ENCODE measurements at regions not wholly inside any gene's neighbourhood (a gene's known extent, or its start where the extent isn't known, plus 50 kb on each side); places are given as distances from the start of the nearest gene placed in this dataset.

DNA sequence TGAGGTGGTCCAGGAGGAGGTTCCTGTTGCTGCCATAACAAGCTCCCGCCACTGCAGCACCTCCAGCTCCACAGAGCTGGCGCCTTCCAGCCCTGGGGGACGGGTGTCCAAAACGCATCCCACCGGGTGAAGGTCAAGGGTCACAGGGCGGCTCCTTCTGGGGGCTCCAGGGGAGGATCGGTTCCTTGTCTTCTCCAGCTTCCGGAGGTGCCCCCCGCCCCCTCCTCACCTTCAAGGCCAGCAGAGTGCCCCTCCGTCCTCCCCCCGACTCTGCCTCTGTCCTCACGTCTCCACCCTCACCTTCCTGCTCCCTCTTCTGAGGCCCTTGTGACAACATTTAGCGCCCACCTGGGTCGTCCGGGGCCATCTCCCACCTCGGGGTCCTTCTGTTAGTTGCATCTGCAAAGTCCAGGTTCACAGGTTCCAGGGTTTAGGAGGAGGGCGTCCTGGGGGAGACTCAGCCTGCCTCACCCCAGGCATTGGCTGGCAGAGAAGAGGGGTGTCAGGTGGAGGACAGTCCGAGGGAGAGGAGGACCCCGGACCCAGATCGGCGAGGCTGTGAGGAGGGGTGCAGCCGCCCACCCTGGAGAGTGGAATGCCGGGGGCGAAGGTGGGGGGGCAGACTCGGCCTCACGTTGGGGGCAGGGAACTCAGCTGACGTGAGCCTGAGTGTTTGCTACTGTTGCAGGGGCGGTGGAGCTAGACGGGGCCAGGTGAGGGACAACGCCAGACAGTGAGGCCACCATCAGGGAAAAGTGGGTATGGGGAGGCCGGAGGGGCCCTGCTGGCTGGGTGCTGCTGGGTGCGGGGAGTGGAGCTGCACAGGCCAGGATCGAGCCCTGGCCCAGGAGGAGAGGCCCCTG is 205.5 kb upstream of the C14orf180 start:
- no peak for DNase-seq

DNA sequence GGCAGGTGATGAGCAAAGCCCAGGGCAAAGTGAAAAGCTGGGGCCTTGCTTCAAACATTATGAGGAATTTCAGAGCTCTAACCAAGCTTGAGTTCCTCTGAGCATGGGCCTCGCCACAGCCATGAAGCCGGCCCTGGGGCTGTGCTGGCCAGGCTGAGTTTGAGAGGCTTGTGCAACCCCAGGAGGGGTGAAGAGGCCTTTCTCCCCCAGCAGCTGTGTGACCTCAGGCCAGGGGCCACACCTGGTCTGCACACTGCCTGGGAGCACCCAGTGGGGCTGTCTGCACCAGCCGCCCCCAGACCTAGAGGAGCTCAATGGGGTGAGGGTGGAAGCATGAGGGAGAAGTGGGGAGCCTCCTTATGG is 204.9 kb upstream of the C14orf180 start:
- no peak for DNase-seq

DNA sequence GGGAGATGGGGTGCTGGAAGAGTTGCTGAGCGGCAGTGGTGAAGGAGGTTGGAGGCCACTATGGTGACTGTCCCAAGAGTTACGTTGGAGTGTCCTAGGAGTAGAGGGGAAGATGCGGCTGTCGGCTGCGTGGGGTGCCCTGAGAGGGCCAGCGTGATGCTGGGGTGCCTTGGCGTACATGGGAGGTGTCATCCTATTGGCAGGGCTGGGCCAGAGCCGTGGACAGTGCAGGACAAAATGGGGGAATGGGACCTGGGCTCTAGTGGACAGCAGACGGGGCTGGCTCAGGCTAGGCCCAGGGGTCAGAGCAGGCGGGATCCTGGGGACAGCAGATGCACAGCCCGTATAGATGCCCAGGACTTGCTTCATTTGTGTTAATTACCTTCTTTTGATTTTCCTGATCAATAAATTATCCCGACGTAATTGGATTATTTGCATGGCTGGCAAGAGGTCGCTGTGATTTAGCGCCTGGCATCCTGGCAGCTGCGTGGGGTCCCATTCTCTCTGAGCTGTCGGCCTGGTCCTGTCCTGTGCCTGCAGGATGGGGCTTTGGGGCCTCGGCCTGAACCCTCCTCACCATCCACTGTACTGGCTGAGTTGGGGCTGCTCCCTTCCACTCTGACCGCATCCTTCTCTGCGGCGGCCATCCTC is 203.9 kb upstream of the C14orf180 start:
- no peak for DNase-seq

DNA sequence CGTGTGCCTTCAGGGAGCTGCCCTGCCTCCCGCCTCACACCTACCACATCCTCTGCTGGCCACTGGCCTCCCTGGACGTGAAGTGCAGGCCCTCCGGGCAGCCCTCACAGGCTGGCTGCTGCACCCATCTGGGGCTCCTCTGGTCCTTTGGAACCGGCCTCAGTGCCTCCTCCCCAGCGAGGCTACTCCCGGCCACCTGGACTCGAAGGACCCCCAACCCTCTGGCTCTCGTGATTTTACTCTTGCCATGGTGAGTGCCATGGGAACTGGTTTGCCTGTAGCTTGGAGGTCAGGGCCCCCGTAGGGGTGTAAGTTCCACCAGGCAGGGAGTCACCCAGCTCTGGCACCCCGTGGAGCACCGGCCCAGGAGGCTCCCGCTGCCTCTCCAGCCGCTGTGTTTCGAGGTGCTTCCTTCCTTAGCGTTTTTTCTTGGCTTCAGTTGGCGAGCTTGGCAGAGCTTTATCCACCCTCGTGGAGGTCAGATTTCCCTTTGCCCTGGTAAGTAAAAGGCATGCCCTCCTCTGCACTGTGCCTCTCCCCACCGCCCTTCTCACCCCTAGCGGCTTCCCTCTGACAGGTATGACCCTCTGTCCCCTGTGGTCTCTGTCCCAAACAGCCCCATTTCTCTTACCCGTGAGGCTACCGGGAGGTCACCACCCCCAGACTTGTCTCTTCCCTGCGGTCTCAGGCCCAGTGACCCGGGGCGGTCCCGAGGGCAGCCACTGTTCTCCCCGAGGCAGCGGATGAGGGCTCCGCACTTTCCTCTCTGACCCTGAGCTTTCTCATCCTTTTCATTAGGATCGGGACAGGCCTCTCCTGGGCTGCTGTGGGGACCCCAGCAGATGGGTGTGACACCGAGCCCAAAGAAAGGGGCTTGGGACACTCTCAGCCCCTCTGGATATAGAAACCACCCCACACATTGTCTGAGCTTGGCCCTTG is 203.1 kb upstream of the C14orf180 start:
- DNase-seq = no peak

DNA sequence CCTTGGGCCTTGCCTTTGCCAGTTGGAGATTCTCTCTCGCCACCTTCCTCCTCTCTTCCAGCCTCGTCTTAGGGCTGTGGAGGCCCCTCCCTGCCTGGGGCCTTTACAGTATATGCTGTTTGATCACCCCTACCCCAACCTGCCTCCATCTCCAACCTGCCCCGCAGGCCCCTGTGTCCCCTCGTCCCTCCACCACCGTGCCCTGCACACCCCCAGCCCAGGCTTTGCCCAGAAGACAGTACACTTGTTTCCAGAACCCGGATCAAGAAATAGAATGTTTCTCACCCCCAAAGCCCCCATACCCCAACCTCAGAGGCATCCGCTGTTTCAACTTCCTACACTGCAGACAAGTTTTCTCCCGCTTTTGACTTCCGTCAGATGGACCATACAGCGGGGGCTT is 202.3 kb upstream of the C14orf180 start:
- DNase-seq = no peak

DNA sequence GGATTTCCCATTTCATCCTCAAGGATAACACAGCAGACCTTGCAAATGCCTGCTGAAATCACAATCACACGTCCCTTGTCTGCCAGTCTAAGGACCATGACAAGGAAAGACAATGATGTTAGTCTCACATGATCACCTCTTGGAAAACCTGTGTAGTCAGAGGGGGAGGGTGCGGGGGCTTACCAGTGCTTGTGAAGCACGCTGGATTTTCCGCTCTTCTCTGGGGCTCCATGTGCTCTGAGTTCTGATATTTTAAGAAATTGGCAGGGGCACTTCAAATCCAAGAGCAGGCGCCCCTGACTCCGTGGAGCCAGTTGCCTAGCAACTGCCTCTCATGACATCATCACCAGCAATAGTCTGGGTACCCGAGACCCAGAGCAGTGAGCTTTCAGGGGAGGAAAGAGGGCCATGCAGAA is 200.9 kb upstream of the C14orf180 start:
- DNase-seq = no peak

DNA sequence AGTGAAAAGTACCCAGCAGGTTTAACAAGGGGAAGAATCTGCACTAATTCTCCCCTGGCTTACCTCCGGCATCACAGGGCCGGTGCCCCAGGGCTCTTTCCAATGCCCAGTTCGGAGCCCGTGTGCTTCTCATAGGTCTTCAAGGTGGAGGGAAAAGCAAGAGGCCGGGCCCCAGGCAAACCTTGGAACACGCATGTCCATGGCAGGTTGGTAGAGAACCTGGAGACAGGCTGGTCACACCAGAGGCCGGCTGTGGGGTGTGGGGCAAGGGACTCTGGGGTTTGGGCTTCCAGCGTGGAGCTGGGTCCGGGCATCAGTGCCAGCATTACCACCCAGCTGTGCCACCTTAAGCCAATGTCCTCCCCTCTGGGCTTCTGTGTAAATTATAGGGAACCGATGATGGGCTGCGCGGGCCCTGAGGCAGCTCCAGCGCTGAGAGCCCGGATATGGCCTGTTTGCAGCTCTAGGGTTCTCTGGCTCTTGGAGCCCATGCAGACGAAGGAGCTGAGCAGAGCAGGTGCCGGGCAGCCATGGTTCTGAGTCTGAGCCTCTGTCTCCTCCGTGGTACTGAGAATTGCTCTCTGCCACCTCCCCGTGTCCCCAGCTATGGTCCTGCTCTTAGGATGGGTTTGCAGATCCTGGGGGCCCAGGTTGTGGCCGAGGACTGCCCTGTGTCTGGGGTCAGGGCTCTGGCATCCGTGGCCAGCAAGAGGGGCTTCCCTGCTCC is 197.0 kb upstream of the C14orf180 start:
- no peak for DNase-seq

DNA sequence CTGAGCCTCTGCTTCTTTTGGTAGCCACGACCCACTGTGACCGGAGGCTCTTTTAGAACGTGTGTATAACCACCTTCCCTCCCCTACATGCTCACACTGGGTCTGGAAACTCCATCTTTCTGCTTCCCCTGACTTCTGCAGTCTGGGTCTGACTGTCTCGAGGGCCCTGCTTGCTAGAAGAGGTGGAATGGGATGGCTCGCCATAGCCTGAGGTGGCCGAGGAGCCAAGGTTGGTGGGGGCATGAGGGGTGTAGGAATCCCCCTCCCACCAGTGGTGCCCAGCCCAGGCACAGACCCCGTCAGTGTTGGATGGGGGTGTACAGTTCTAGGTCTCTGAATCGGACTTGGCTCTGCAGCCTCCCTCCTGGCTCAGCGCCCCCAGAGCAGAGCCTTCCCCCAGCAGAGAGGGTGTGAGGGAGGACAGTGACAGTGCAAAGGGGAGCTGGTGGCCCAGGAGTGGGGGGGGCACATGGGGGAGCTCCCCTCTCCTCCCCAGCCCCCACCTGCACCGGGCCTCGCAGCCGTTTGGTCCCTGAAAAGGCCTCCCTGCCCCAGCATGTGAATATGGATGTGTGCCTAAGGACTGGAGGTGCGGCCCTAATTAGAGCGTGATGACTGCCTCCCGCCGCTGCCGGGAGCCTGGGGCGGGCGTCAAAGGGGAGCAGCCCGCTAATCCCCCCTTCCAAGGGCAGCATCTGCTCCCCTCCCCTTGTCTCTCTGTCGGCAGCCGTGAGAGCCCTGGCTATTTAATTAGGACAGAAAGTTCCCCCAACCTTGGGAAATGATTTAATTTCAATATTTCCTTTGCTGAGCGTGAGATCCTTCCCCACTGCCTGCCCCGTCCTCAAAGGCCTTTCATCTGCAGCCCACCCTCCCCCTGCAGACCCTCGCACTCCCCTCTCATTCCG is 196.2 kb upstream of the C14orf180 start:
- DNase-seq = no peak

DNA sequence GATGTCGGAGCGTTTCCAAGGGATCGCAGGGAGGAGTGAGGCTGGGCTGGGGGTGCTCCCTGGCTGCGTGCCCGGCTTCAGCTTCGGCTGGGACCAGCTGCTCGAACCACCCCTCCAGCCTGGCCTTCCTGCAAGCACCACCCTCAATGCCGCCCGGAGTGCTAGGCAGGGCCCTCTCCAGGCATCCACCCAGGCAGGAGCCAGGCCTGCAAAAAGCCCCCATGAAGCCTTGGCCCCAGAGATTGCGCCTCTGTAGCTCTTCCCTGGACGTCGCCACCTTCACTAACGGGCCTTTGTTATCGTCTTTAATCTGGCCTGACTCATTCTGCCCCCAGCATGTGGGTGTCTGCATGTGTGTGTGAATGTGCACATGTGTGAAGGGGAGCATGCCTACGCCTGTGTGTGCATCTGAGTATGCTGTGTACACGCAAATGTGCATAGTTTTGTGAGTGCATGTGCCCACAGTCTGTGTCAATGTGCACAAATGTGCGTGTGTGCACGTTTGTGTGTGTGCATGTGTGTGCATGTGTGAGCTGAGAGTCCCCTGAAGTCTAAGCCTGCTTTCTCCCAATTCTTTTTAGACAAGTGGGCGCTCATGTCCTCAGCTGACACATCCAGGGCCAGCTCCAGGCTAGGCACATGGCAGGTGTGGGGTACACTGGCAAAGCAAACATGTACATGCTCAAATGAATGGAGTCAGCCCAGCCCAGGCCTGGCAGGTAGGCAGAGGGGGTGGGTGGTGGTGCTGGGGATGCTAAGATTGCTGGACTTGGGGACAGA is 195.4 kb upstream of the C14orf180 start:
- DNase-seq = no peak

DNA sequence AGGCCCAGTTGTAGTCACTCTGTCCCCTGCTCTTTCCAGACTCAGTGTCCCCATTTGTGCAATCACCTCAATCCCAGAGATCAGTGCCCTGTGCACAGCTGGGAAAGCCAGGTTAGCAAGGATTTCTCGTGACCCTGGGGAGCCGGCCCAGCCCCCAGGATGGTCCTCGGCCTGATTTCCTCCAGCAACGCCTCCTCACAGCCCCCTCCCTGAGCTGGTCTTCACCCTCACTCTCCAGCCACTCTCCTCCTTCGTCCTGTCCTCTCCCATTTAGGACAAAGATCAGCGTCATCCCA is 194.8 kb upstream of the C14orf180 start:
- no peak for DNase-seq

DNA sequence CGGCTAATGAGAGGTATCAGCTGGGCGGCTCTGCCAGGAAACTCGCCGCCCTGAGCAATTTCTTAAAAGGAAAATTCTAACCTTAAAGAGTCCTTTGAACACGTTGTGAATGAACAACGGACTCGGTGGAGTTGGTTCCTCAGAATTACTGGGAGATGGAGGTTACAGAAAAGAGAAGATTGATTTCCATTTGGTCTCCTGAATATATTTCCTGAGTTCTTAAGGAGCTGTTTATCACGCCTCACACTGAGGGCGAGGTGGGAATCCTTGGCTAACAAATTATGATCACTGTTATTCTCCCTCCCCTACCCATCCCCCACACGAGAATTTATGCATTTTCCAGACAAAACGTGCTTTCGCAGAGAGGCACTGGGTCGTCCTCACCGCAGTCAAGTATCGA is 194.5 kb upstream of the C14orf180 start:
- DNase-seq = no peak

DNA sequence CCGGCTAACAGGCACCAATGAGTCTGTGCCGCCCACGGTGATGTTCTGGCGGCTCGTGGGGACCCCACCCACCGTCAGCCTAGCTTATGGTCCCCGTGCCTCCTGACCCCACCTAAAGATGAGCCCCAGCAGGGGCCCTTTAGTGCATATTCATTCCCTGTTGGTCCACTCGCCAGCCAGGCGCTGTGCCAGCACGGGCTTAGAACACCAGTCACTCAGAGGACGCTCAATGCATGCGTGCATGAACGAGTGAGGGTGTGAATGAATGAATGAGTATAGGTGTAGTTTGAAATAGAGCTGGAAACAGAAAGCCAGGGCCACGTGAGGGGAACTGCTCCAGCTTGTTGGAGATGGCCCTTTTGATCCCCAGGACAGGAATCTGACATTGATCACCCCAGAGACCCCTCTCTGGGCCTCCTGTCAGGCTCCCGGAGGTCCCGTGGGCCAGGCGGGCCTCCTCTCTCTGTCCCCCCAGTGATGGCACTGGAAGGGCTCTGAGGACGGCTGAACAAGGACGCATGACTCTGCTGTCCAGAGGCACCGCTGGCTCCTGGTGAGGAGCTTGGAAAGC is 193.9 kb upstream of the C14orf180 start:
- DNase-seq = no peak

DNA sequence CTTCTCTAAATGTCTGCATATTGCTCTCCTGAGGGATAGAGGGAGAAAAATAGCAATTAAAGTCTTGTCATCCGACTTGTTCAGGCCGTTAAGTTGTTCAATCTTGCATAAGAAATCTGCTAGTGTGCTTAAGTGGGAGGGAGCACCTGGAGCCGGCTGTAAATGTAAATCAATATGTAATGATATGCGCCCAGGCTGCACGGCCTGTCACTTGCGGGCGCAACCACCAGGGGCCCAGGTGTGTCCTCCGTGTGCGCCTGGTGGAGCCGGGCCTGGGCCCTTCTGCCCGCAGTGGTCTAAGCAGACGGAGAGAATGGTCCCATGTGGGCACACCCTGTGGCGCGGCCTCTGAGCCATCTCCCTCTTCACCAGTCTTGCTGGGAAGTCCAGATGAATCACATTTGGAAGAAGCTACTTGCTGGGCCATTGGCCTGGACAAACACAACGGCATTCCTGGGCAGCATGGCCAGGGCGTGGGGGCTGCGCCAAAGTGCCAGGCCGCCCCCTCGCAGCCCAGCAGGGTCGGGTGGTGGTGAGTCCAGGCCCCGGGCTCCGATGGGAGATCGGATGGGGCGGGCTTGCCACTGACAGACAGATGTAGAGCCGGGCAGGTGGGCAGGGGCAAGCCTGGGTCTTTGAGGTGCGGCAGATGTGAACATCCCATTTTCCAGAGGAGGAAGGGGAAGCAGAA is 193.3 kb upstream of the C14orf180 start:
- no peak for DNase-seq

DNA sequence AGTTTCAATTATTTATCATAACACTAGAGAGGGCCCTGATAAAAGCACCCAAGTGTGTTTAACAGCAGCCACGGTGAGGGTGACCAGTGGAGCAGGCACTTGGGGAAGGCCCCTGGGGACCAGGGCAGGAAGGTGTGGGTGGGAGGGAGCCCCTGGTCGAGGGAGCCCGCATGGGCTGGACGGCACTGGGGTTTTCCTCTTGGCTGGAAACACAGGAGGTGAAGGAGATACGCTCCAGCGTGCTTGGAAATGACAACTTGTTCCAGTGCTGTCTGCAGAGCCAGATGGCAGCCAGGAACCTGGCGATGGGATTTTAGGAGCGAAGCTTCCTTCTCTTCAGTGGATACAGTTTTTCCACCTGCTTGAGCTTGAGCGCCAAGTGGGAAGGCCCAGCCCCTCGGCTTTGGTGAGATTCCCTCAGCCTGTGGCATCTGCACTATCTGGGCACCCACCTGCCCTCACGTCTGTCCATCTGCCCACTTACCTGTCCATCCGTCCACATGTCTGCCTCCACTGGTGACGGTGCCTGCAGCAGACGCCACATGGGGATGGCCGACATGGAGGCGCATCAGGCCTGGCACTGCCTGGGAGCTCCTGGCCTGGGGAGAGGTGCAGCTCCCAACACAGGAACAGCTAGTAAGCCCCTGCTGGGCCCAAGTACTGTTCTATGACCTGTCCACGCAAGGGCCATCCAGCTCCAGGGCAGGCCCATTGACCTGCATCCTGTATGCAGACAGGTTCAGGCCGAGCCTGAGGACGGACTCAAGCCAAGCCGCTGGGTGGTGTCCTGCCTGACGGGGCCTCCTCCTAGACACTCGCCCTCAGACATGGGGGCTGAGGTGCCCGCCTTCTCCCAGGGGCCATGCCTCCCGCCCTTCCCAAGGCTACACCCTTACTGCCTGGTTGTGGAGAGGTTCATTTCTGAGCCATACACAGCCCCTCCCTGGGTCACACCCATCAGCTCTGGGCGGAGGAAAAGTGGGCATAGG is 192.2 kb upstream of the C14orf180 start:
- DNase-seq = no peak

DNA sequence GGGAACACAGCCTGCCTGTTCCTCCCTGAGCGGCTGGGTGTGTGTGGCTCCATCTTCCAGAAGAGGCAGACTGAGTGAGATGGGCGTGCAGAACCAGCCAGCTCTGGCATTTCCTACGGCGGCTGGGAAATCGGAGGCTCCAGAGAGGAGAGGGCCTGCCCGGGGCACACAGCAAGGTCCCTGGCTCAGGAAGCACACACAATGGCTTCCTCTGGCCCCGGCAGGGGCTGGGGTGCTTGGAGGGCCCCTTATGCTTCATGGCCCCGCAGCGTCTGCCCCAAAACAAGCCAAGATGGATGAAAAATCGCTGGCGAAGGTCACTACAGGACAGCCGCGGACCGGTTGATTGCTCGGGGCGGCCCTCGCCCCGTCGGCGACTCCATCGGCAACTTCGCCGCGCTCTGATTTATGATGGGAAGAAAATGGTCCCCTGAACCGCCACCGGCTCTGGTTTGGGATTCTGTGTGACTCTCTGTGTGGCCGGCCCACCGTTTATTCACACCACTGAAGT is 191.5 kb upstream of the C14orf180 start:
- no peak for DNase-seq

DNA sequence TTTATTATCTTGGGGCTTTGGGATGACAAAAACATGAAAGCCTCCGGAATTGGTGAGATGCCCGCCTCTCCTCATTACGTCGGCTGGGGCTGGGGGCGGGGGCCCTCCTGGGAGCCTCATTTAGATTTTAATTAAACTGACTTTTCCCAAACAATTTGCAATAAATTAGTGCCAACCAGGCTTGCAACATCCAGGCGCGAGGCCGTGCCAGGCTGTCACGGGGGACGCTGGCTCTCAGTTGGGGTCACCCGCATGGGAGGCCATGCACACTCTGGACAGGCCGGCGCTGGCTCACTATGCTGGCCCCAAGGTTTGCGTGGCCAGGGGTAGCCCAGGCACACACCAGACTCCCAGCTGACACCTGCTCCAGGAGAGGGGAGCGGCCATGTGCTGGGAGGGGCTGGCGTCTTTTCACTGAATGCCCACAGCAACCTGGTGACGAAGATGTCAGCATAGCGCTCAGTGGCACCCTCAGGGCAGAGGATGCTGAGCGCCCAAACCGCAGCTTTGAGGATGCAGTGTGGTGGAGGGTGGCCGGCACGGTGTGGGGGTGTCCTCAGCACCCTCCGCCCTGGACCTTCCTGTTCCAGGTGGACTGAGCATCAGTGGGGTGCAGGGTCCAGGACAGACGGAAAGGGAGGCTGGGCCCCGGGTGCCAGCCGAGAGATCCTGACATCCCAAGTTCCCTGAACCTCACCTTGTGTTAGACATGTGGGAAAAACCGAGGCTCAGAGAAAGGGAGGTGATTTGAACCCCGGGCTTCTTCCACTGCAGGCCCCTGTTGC is 190.8 kb upstream of the C14orf180 start:
- no peak for DNase-seq

DNA sequence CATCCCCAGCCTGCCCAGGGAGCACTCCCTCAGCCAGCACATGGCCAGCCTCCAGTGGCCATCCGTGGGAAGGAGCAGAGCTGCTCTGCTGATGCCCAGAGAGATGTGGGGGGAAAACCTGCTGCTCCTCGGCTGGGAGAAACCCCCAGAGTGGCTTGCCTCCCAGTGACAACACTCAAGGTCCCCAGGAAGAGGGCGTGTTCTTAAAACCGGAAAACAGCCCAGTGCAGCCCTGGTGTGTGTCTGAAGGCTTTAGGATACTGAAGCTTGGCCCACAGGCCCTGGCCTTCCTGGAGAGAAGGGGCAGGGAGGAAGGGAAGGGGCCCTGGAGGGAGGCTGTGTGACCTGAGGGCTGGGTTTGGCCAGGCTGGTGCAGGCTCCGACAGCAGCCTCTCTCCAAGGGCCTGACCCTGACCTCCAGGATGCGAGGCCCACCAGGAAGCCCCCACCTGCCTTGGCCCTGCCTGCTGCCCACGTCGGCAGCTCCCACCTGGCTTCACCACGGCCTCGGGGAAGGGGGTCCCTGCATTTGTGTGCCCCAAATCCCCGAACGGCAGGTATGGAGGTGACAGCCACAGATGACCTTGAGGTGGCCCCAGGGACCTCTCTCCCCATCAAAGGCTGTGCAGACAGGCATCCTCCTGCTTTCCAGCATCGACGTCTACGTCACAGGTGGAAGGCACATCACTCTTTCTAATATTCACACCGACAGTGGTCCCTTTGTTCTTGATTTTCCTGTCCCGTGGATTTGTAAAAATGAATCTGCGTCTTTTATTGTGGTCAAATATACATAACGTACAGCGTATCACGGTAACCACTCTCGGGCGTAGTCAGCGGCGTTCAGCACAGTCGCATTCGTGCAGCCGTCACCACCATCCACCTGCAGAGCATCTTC is 190.0 kb upstream of the C14orf180 start:
- no peak for DNase-seq

Data from AML-193 (cell line).